ENCODE measurements at regions not wholly inside any gene's neighbourhood (a gene's known extent, or its start where the extent isn't known, plus 50 kb on each side); places are given as distances from the start of the nearest gene placed in this dataset.

DNA sequence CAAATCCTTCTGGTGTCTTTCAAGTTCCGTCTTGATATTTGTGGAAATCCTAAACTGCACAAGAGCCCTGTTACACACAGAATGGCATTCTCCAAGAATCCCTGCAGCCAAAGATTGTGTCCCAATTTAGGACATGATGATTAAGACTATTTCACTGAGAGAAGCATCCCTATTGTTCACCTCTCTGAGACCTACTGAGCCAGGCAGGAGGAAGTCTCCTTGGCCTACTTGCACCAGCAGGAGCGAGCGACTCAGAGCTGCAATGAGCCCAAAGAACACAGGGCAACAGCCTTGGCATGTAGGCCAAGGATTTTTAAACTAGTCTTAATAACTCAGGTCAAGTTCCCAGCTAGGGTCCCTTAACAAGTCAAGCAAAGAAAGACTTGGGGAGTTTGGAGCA is 79.4 kb upstream of the RUNX1 start:
- no peak for DNase-seq (ENCODE audit: low read depth)

DNA sequence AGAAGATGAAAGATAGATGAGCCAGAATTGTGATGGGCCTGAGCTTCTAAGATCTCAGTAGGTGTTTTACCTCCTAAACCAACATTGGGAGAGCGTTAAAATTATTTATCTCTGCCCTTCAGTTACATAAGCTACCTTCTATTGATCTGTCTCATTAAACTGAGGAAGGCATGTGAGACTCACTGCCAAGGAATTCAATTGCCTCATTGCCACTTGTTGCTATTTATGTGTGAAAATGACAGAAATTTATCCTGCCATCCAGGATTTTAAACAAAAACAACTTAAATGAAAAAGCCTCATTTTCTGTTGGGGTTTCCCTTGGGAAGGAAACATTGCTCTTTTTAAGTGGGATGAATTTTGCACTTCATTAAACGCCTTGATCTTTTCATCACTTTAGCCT is 78.7 kb upstream of the RUNX1 start:
- DNase-seq (ENCODE audit: low read depth): no peak

DNA sequence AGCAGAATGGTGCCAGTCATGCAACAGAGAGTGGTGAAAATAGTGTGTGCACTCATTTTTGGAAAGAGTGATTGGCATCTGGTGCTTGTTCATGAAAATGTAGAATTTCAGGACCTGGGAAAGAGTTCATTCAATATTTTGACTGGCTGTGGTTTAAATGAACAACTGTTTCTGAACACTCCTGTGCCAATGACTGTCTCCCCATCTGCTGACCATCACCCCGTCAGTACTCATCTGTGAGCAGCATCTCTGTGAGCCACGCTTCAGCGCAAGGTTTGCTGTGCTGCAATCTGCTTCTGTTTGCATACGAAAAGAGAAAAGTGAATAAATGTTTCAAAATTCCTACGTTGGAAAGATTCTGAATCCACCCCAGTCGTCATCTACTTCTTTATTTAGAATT is 77.9 kb upstream of the RUNX1 start:
- no peak for DNase-seq (ENCODE audit: low read depth)

DNA sequence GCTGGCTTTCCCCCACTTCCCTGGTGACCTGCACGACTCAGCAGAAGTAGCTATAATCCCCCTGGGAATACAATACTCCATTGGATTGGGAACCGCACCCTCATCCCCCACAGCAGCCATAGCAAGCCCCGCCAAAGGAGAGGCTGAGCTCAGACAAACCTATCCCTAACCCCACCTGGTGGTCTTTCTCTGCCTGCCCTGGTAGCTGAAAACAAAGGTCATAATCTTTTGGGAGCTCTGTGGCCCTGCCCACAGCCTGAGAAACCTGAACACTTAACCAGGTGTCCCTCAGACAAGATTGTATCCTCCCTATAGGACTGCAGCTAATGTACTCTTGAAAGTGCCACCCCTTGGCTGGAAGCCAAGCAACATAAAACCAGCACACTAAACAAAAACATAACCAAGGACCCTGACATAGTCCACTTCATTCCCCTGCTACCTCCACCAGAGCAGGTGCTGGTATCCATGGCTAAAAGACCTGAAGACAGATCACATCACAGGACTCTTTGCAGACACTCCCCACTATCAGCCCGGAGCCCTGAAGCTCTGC is 71.6 kb upstream of the RUNX1 start:
- no peak for DNase-seq (ENCODE audit: low read depth)

DNA sequence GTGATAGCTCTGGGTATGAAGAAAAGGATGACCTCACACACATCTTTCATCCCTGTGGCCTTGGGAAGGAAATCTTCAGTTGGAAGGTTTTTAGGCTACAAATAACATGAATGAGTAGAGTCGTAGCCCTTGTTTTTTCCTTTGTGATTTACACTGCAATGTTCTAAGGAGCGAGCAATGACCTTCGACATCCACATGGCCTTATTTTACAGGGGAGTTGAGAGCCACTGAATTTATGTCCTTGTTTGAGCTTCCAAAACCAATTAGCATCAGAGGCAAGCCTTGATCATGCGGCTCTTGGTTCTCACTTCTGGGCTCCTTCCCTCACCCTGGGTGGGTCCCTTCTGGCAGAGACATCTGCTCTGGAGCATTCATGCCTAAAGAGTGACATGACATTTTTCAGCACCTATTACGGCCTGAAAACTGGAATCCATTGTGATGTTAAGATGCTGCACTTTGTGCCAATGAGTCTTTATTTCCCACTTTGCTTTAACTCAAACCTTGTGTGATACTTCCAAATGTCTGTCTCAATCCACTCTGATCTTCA is 70.5 kb upstream of the RUNX1 start:
- no peak for DNase-seq (ENCODE audit: low read depth)

DNA sequence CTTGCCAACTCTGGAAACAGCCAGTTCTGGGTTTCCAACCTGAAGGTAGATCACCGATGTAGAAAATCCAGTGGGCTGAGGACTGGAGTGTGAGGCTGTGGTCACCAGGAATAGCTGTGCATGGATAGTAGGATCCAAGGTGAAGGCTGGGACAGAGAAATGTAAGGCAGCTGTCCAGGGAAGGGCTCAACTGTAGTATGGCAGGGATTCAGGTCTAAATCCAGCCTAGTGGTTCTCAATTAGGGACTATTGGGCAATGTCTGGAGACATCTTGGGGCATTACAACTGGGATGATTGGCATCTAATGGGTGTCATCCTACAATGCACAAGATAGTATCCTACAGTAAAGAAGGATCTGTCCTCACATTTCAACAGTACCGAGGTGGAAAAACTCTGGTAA is 67.7 kb upstream of the RUNX1 start:
- DNase-seq (ENCODE audit: low read depth): no peak

DNA sequence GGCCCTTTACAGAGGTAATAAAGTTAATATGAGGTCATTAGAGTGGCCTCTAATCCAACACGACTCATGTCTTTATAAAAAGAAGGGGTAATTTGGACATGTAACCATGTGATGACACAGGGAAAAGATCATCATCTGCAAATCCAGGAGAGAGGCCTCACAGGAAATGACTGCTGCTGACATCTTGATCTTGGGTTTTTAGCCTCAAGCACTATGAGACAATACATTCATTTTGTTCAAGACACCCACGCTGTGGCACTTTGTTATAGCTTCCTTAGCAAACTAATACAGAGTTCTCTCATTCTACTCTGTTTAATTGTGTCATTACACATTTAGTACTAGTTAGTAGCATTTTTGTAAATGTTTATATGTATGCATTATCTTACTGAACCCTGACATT is 64.0 kb upstream of the RUNX1 start:
- DNase-seq (ENCODE audit: low read depth): peak; percentile 9

DNA sequence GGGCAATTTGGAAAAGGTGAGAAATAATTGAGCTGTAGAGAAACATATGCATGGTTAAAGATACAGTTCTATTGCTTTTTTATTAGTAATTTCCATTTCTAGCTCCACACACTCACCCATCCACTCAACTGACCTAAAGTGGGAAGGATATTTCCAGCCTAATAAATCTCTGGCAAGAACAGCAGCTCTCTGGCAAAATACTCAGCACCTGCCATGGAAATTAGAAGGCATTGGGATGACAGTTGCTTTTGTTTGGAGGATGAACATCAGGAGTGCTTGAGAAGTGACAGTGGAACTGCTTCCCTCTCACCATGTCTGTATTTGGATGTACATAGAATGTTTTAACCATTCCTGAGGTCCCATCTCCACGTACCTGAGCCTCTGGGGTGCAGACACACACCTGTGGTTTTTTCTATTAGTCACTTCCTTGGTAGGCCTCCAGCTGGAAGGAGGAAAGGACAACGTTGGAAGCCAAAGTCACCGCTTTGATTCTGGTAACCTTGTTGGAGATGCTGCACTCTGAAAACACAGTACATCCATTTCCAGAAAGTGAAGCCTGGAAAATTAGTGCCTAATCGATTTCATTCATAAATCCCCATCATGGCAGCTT is 62.3 kb upstream of the RUNX1 start:
- no peak for DNase-seq (ENCODE audit: low read depth)

DNA sequence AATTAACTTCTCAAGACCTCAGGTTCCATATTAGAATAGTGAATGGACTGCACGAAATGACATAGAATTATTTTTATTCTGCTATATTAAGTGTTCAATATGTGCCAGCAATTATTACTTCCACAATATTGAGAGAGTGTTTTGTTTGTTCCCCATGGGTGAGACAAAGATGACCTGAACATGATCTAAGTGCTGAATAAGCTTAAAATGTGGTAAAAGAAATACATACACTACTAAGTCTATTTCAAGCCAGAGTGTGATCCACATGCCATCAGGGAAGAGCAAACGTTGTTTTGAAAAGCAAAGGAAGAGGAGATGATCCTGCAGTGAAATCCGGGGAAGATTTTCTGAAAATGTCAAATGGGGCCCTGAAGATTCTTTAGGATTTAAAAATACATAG is 59.8 kb upstream of the RUNX1 start:
- DNase-seq (ENCODE audit: low read depth): no peak

DNA sequence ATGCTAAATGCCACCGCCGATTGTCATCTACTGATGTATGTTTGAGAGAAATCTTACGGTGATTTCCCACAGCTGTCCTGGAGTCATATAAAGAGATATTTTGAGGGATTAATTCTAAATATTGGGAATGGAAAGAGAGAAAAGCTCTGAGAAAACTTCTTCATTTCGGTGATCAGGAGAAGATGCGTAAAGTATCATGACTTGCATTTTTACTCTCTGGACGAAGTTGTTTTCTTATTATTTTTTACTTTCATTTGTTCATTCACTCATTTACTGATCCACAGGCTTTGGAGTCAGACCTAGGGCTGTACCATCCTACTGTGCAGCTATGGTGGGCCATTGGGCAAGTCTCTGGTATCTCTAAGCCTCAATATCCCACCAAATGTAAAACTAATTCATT is 58.4 kb upstream of the RUNX1 start:
- DNase-seq (ENCODE audit: low read depth): no peak

DNA sequence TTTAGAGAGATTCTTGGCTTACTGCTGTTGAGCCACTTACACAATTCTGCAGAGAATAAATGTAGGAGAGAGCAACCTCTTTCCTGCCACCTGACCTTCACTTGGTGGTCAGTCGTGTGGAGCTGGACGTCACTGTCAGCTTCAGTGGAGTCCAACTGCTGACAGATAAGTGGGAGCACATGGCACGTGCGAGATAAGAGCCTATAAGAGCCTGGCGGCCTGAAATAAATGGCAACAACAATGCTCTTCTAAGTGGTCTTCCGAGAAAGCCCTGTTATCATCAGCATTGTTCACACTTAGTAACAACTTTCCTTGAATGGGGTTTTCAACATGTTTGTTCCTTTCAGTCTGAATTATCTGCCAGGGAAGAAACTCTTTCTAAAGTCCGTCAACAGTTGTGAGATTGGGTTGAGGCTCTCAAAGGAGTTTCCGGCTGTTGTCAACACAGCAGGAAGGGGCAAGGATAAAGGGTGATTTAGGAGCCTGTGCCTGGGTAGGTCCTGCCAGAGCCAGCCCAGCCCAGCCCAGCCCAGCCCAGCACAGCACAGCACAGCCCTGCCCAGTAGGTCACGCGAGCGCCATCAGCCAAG is 57.2 kb upstream of the RUNX1 start:
- no peak for DNase-seq (ENCODE audit: low read depth)

DNA sequence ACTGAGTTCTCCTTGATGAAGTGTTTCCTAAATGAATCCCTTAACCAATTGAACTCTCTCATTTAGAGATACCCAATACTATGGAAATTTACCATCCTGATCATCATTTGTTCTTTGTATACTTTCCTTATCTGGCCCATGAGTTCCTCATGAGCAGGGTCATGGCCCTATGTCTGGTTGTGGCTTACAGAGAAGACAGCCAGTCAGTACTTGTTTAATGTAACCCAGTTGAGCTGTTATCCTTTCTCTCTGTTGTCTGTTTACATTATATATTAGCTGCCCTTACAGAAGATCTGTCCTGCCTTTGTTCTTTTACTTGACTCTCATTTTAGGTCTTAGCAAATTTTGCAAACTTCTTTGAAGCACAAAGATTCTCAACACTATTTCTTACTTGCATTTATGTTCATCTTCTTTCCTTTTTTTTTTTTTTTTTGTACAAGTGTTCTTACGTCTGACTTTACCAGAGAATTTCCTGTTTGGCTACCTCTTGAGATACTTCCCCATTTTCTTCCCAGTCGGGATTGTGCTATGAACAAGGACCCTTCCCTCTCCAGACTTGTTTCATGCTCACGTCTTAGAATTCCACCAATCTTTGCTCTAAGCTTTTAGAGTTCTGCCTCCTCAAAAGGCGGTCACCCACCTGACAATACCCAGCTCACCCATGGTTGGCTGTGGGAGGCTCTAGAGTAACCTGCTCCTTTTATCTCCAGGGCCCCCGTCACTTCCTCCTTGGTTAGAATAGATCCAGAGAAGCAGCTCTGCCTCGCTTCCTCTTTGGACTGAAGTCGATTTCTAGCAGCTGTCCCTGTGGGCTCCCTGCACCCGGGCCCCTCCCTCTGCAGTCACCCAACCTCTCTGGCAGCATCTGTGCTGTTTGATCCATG is 53.6 kb upstream of the RUNX1 start:
- no peak for DNase-seq (ENCODE audit: low read depth)

DNA sequence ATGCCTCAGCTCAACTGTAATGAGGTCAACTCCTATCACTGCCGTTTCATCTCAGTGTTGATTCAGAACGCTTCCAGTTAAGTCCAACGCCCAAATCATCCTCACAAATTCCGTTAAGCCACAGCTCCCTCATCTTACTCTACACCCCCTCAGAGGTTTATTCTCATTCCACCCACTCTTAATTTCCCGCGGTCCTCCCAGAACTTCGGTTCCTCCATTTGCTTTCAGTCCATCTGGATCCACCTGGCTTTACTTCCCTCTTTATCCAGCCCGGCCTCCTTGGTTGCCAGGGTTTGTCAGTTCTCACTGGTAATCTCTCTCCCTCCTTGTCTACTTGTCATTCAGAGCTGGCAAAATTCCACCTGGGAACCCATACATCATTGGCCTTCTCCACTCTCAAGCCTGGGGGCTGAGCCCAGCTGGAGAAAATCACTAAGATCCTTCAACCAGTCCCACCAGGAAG is 51.3 kb upstream of the RUNX1 start:
- DNase-seq (ENCODE audit: low read depth): no peak

DNA sequence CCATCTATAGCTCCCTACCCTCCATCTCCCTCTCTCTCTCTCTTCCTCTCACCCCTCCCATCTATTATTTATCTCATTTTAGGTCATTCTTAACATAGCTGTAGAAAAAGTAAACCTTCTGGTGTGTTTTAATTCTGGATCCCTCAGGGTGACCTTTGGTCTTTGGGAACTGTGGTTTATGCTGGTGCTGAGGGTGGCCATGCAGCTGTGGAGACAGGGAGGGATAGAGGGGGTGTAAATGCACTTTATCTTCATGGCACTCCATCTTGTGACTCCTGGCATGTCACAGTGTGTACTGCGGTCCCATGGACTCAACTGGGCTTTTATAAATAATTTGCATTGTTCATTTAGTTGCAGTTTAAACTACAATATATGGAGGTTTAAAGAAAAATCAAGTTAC is 50.2 kb upstream of the RUNX1 start:
- DNase-seq (ENCODE audit: low read depth): no peak
